H1 (cell line): ENCODE measurements at regions not wholly inside any gene's neighbourhood (a gene's known extent, or its start where the extent isn't known, plus 50 kb on each side); places are given as distances from the start of the nearest gene placed in this dataset.

Experiments
- ATF2 ChIP-seq: IDR thresholded peaks from 2 replicates; pipeline ENCODE4 v1.6.1; 2012; ENCODE audit warnings: low read length, inconsistent platforms
- RNF2 ChIP-seq: fragments of 200-900, 300-1000 bp; sonication (generic); IDR thresholded peaks from 2 replicates; pipeline ENCODE4 v1.7.1; 2016; ENCODE audit warnings: borderline replicate concordance, low read depth, mild to moderate bottlenecking, antibody characterized with exemption, low read length; ENCODE audit not compliant: poor library complexity, severe bottlenecking; ENCODE audit errors: missing control alignments

GRCh38 chr1:229035748-229036082 lies 235.2 kb upstream of the RAB4A start (continued):
- TF ChIP-seq ATF2, result no peak
- no peak for TF ChIP-seq RNF2
